CD8-positive, alpha-beta memory T cell (primary cell): ENCODE measurements at regions not wholly inside any gene's neighbourhood (a gene's known extent, or its start where the extent isn't known, plus 50 kb on each side); places are given as distances from the start of the nearest gene placed in this dataset.

ENCODE experiments used
- CTCF ChIA-PET: fragments of 350-600 bp; sonication (Branson Sonifier 250); formaldehyde crosslinking; loops from one replicate; lab custom pipeline; 2021; ENCODE audit warnings: antibody characterized with exemption; lab: Charles Lee
- POLR2A ChIA-PET: fragments of 350-600 bp; sonication (Branson Sonifier 250); formaldehyde crosslinking; loops from one replicate; lab custom pipeline; 2021; ENCODE audit warnings: antibody characterized with exemption; lab: Charles Lee
- DNase-seq, 5 donors: peaks; one replicate each; pipeline versions ENCODE4 v3.0.0 to v3.0.0-alpha.2; 2020 to 2022; ENCODE audit warnings: mixed read lengths in 1 of 5
- H3K27ac ChIP-seq: one replicate; pipeline ENCODE4 v1.7.0; 2013; ENCODE audit warnings: low read depth, mild to moderate bottlenecking, low read length, moderate library complexity
- H3K27me3 ChIP-seq: 2 replicates; pipeline ENCODE4 v1.7.0; 2013; ENCODE audit warnings: low read length, mild to moderate bottlenecking; ENCODE audit not compliant: insufficient read depth, poor library complexity, severe bottlenecking
- H3K36me3 ChIP-seq: 2 replicates; pipeline ENCODE4 v1.7.0; 2013; ENCODE audit warnings: mild to moderate bottlenecking, low read length, moderate library complexity; ENCODE audit not compliant: insufficient read depth
- H3K4me1 ChIP-seq: 2 replicates; pipeline ENCODE4 v1.7.0; 2013; ENCODE audit warnings: mild to moderate bottlenecking, low read length, moderate library complexity; ENCODE audit not compliant: insufficient read depth
- H3K4me3 ChIP-seq: 2 replicates; pipeline ENCODE4 v1.7.0; 2013; ENCODE audit warnings: mild to moderate bottlenecking, low read length
- H3K9me3 ChIP-seq: 2 replicates; pipeline ENCODE4 v1.7.0; 2013; ENCODE audit warnings: mild to moderate bottlenecking, low read length
- H3K27ac Mint-ChIP-seq, 8 donors: one replicate each; pipeline ENCODE4 v1.8.0; 2020 to 2021; ENCODE audit warnings: mixed read lengths in 8 of 8, mild to moderate bottlenecking in 6 of 8, inconsistent platforms in 3 of 8, moderate library complexity in 3 of 8
- H3K27me3 Mint-ChIP-seq, 2 donors: one replicate each; pipeline ENCODE4 v1.8.0; 2020 to 2021; ENCODE audit warnings: mixed read lengths in 2 of 2, mild to moderate bottlenecking in 1 of 2, moderate library complexity in 1 of 2
- H3K36me3 Mint-ChIP-seq, 3 donors: one replicate each; pipeline ENCODE4 v1.8.0; 2020 to 2021; ENCODE audit warnings: mixed read lengths in 3 of 3, inconsistent platforms in 1 of 3, mild to moderate bottlenecking in 1 of 3
- H3K4me1 Mint-ChIP-seq, 3 donors: one replicate each; pipeline ENCODE4 v1.8.0; 2020 to 2021; ENCODE audit warnings: mixed read lengths in 3 of 3, inconsistent platforms in 1 of 3, mild to moderate bottlenecking in 1 of 3
- H3K4me3 Mint-ChIP-seq, 7 donors: one replicate each; pipeline ENCODE4 v1.8.0; 2020 to 2021; ENCODE audit warnings: mixed read lengths in 7 of 7, mild to moderate bottlenecking in 6 of 7, moderate library complexity in 4 of 7, inconsistent platforms in 2 of 7
- H3K9me3 Mint-ChIP-seq, 5 donors: one replicate each; pipeline ENCODE4 v1.8.0; 2020 to 2022; ENCODE audit warnings: mixed read lengths in 5 of 5, mild to moderate bottlenecking in 3 of 5, moderate library complexity in 2 of 5, inconsistent platforms in 1 of 5

DNA sequence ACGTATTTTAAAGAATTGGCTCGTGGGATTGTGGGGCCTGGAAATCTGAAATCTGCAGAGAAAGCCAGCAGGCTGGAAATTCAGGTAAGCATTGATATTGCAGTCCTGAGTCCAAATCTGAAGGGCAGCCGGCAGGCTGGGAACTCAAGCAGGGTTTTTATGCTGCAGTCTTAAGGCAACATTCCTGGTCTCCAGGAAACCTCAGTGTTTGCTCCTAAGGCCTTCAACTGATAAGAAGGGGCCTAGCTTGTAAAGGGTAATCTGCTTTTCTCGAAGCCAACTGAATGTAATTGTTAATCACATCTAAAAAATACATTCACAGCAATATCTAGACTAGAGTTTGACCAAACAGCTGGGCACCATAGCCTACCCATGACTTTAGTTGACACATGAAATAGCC, 154.4 kb downstream of the EFNB2 start:
- H3K9me3 ChIP-seq: no peaks in the 10 kb centered on the region
- ChIA-PET CTCF (no interaction called here), POLR2A (no interaction called here)
- Mint-ChIP-seq H3K4me3 (no peak overlapping the region), H3K9me3 (peaks cover 0 to 4% (median 0%) of the 10 kb centered on the region in 5 donors), H3K36me3 (no peaks in the 10 kb centered on the region), H3K4me1 (no peaks in the 10 kb centered on the region), H3K27ac (no peak overlapping the region), H3K27me3 (peaks cover 0 to 6% of the 10 kb centered on the region in 2 donors)
- DNase-seq: no peak
- H3K36me3 ChIP-seq: no peaks in the 10 kb centered on the region
- no peaks in the 10 kb centered on the region for H3K27me3 ChIP-seq
- H3K4me3 ChIP-seq: no peak overlapping the region
- no peaks in the 10 kb centered on the region for H3K4me1 ChIP-seq
- H3K27ac ChIP-seq: no peak overlapping the region

DNA sequence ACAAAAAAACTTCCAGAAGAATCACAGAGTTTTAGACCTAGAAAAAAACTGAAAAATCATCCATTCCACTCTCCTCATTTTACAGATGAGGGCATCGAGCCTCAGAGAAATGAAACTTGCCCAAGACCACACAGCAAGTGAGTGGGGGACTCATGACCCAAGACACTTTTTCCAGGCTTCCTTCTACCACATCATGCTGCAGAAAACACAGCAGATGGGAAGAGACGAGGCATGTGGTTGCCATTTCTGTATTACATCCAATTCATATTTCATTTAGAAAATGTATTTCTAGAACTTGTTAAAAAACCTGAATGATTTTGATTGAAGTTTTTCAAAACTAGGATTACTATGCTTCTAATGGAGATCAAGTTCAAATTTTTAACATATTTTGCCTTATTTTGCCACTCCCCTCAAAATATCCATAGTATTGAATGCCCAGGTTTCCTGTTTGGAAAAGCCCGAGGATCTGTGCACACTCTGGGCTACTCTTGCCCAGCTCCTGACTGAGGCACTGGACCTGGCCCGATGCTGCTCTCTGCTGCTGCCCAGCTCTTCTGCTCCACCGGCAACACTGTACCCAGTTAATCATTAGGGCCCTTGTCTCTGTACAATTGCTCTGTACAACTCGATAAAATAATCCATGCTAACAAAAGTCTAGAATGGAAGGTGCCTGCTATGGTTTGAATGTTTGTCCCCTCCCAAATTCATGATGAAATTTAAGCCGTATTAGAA, 157.4 kb downstream of the EFNB2 start:
- ChIA-PET POLR2A (no interaction called here), CTCF (no interaction called here)
- Mint-ChIP-seq H3K9me3 (peaks cover 0 to 4% (median 0%) of the 10 kb centered on the region in 5 donors), H3K4me1 (no peaks in the 10 kb centered on the region), H3K36me3 (no peaks in the 10 kb centered on the region), H3K4me3 (no peak overlapping the region), H3K27me3 (peaks cover 3 to 6% of the 10 kb centered on the region in 2 donors), H3K27ac (no peak overlapping the region)
- Histone ChIP-seq H3K27me3 (no peaks in the 10 kb centered on the region), H3K27ac (no peak overlapping the region), H3K4me3 (no peak overlapping the region), H3K36me3 (no peaks in the 10 kb centered on the region), H3K4me1 (no peaks in the 10 kb centered on the region), H3K9me3 (no peaks in the 10 kb centered on the region)
- DNase-seq: no peak

DNA sequence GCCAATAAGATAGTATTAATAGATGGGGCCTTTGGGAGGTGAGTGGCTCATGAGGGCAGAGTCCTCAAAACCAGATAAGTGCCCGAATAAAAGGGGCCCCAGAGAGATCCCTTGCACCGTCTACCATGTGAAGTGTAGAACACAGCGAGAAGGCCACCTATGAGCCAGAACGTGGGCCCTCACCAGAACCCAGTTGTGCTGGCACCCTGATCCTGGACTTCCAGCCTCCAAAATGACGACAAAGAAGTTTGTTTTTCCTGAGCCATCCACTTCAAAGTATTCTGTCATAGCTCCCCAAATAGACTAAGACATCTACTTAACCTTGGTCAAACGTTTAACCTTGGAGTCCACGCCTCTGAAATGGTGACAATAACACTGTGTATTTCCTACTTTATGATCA, 158.1 kb downstream of the EFNB2 start:
- Mint-ChIP-seq H3K4me3 (no peak overlapping the region), H3K27ac (no peak overlapping the region), H3K36me3 (no peaks in the 10 kb centered on the region), H3K4me1 (no peaks in the 10 kb centered on the region), H3K9me3 (peaks cover 0 to 4% (median 0%) of the 10 kb centered on the region in 5 donors), H3K27me3 (peaks cover 3 to 6% of the 10 kb centered on the region in 2 donors)
- Histone ChIP-seq H3K4me3 (no peak overlapping the region), H3K36me3 (no peaks in the 10 kb centered on the region), H3K9me3 (no peaks in the 10 kb centered on the region), H3K4me1 (no peaks in the 10 kb centered on the region), H3K27me3 (no peaks in the 10 kb centered on the region), H3K27ac (no peak overlapping the region)
- ChIA-PET POLR2A (no interaction called here), CTCF (no interaction called here)
- no peak for DNase-seq

DNA sequence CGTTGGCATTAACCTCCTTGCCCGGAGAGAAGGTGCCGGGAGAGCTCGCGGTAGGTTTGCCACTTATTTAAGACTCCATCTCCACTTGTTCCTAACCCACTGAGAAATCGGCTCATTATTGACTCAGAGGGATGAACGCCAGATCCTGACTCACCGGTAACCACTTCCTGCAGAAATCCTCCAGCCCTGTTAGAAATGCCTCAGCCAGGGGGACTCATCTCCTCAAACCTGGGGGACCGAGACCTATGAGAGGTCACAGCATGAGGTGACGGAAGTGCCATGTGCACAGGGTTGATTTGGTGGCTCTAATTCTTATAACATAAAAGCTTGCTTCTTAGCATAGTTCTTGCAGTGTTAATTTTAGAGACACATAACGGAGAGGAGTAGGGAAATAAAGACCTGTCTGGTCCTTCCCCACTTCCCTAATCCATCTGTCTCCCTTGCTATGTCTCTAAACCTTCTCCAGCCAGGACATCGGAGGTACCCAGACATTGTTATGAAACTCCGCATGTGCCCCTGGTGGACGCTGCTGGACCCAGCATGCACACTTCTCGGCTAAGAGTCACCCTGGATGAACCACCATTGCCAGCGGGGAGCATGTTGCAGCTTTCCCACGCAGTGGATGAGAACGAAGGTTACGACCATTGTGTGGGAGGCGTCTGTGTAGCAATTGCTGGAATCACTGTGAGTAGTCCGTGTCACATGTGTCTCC, 158.9 kb downstream of the EFNB2 start:
- ChIA-PET POLR2A (no interaction called here), CTCF (no interaction called here)
- Histone ChIP-seq H3K27ac (no peak overlapping the region), H3K4me3 (no peak overlapping the region), H3K27me3 (no peaks in the 10 kb centered on the region), H3K4me1 (no peaks in the 10 kb centered on the region), H3K36me3 (no peaks in the 10 kb centered on the region), H3K9me3 (no peaks in the 10 kb centered on the region)
- Mint-ChIP-seq H3K27me3 (peaks cover 5% of the 10 kb centered on the region in 2 donors), H3K27ac (no peak overlapping the region), H3K36me3 (no peaks in the 10 kb centered on the region), H3K9me3 (peaks cover 0 to 1% (median 0%) of the 10 kb centered on the region in 5 donors), H3K4me3 (no peak overlapping the region), H3K4me1 (no peaks in the 10 kb centered on the region)
- DNase-seq: no peak

DNA sequence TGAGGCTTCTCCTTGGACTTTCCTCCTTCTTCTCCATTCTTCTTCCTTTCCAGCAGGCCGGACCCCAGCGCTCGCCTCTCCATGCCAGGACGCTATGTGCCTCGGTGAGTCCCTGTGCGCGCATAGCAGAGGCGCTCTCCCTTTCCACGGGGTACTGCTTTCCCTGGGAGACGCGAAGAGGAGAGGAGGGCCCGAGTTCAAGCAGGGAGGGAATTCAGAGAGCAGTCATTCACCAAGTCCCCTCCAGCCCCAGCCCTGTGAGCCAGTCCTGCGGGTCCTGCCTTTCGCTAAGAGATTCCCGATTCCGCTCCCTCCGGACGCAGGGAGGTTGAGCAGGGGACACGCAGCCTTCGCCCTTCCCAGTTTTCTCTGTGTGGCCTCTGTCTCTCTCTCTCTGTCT, 160.4 kb downstream of the EFNB2 start:
- POLR2A ChIA-PET: no interaction called here
- Mint-ChIP-seq H3K27me3 (peaks cover 7 to 9% of the 10 kb centered on the region in 2 donors), H3K4me1 (no peaks in the 10 kb centered on the region), H3K9me3 (no peaks in the 10 kb centered on the region), H3K4me3 (no peak overlapping the region), H3K27ac (no peak overlapping the region), H3K36me3 (no peaks in the 10 kb centered on the region)
- DNase-seq: no peak
- Histone ChIP-seq H3K4me1 (no peaks in the 10 kb centered on the region), H3K27ac (no peak overlapping the region), H3K4me3 (no peak overlapping the region), H3K9me3 (no peaks in the 10 kb centered on the region), H3K27me3 (no peaks in the 10 kb centered on the region), H3K36me3 (no peaks in the 10 kb centered on the region)
- CTCF ChIA-PET: no interaction called here

DNA sequence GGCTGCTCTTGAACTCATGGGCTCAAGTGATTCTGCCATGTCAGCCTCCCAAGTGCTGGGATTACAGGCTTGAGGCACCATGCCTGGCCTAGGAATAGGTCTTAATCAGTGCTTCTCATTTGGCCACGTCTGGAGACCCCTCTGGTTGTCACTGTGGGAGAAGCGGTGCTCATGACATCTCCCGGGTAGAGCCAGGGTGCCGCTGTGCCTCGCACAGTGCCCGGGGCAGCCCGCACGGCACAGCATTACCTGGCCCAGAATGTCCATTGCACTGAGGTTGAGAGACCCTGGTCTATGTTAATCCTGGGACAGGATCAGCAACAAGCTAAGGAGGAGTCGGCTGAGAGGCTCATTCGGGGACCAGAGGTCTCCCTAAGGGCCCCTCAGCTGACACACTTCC, 160.8 kb downstream of the EFNB2 start:
- CTCF ChIA-PET: no interaction called here
- no peaks in the 10 kb centered on the region for H3K4me1 ChIP-seq
- no peak overlapping the region for H3K27ac Mint-ChIP-seq

GRCh38 chr13:106373989-106374572, 161.4 kb downstream of the EFNB2 start:
- Histone ChIP-seq H3K4me3 (no peak overlapping the region), H3K36me3 (no peaks in the 10 kb centered on the region), H3K4me1 (no peaks in the 10 kb centered on the region), H3K27me3 (no peaks in the 10 kb centered on the region), H3K27ac (no peak overlapping the region), H3K9me3 (no peaks in the 10 kb centered on the region)
- H3K36me3 Mint-ChIP-seq: no peaks in the 10 kb centered on the region
- H3K27ac Mint-ChIP-seq: no peak overlapping the region
- H3K9me3 Mint-ChIP-seq: no peaks in the 10 kb centered on the region
- H3K27me3 Mint-ChIP-seq: peaks cover 8 to 9% of the 10 kb centered on the region in 2 donors
- ChIA-PET POLR2A (no interaction called here), CTCF (no interaction called here)
- no peak overlapping the region for H3K4me3 Mint-ChIP-seq
- DNase-seq: no peak
- no peaks in the 10 kb centered on the region for H3K4me1 Mint-ChIP-seq

More for the DNA sequence above, 160.8 kb downstream of the EFNB2 start:
- Mint-ChIP-seq H3K4me3 (no peak overlapping the region), H3K36me3 (no peaks in the 10 kb centered on the region), H3K4me1 (no peaks in the 10 kb centered on the region), H3K9me3 (no peaks in the 10 kb centered on the region), H3K27me3 (peaks cover 8 to 9% of the 10 kb centered on the region in 2 donors)
- Histone ChIP-seq H3K4me3 (no peak overlapping the region), H3K9me3 (no peaks in the 10 kb centered on the region), H3K27me3 (no peaks in the 10 kb centered on the region), H3K27ac (no peak overlapping the region), H3K36me3 (no peaks in the 10 kb centered on the region)
- no peak for DNase-seq
- POLR2A ChIA-PET: no interaction called here

GRCh38 chr13:106373304-106373988, 162.0 kb downstream of the EFNB2 start:
- ChIA-PET POLR2A (no interaction called here), CTCF (no interaction called here)
- H3K36me3 Mint-ChIP-seq: no peaks in the 10 kb centered on the region

More at GRCh38 chr13:106373304-106373988, 162.0 kb downstream of the EFNB2 start:
- no peak for DNase-seq
- Histone ChIP-seq H3K36me3 (no peaks in the 10 kb centered on the region), H3K27me3 (no peaks in the 10 kb centered on the region), H3K27ac (no peak overlapping the region), H3K4me1 (no peaks in the 10 kb centered on the region), H3K9me3 (no peaks in the 10 kb centered on the region), H3K4me3 (no peak overlapping the region)
- no peaks in the 10 kb centered on the region for H3K9me3 Mint-ChIP-seq
- peaks cover 8 to 9% of the 10 kb centered on the region in 2 donors for H3K27me3 Mint-ChIP-seq
- H3K27ac Mint-ChIP-seq: no peak overlapping the region
- no peaks in the 10 kb centered on the region for H3K4me1 Mint-ChIP-seq
- no peak overlapping the region for H3K4me3 Mint-ChIP-seq
